Liver (tissue), 7 donors: ENCODE measurements at regions not wholly inside any gene's neighbourhood (a gene's known extent, or its start where the extent isn't known, plus 50 kb on each side); places are given as distances from the start of the nearest gene placed in this dataset.

Experiments used
- DNase-seq: peaks from one replicate; pipeline ENCODE4 v3.0.0-alpha.2; 2017; ENCODE audit warnings: low spot score
- H3K27ac ChIP-seq, 2 donors: one replicate each; pipeline ENCODE4 v1.7.0; 2013; ENCODE audit warnings: inconsistent platforms in 2 of 2, low read length in 2 of 2, control low read depth in 1 of 2, low read depth in 1 of 2, mild to moderate bottlenecking in 1 of 2
- H3K27me3 ChIP-seq, 4 donors: one replicate each; pipeline versions ENCODE4 v1.6.1 to v1.7.0; 2013; ENCODE audit warnings: low read length in 3 of 4, inconsistent platforms in 1 of 4, mild to moderate bottlenecking in 1 of 4, moderate library complexity in 1 of 4; ENCODE audit not compliant: control insufficient read depth in 4 of 4, insufficient read depth in 4 of 4
- H3K36me3 ChIP-seq, 4 donors: one replicate each; pipeline versions ENCODE4 v1.6.1 to v1.7.0; 2013; ENCODE audit warnings: low read length in 3 of 4, mild to moderate bottlenecking in 3 of 4, low read depth in 1 of 4, moderate library complexity in 1 of 4; ENCODE audit not compliant: control insufficient read depth in 4 of 4, insufficient read depth in 3 of 4
- H3K4me1 ChIP-seq, 4 donors: one replicate each; pipeline versions ENCODE4 v1.6.1 to v1.7.0; 2013; ENCODE audit warnings: low read length in 3 of 4, mild to moderate bottlenecking in 3 of 4, moderate library complexity in 1 of 4; ENCODE audit not compliant: control insufficient read depth in 4 of 4, insufficient read depth in 4 of 4
- H3K4me3 ChIP-seq, 3 donors: one replicate each; pipeline versions ENCODE4 v1.6.1 to v1.7.0; 2013; ENCODE audit warnings: low read length in 3 of 3, control low read depth in 1 of 3, low read depth in 1 of 3, mild to moderate bottlenecking in 1 of 3
- H3K9ac ChIP-seq, 2 donors: one replicate each; pipeline ENCODE4 v1.7.0; 2013; ENCODE audit warnings: low read length in 2 of 2, mild to moderate bottlenecking in 2 of 2, moderate library complexity in 2 of 2, control low read depth in 1 of 2, low read depth in 1 of 2
- H3K9me3 ChIP-seq, 4 donors: one replicate each; pipeline versions ENCODE4 v1.6.1 to v1.7.0; 2013; ENCODE audit warnings: low read length in 3 of 4; ENCODE audit not compliant: control insufficient read depth in 4 of 4
- ATF3 ChIP-seq: IDR thresholded peaks from 2 replicates; pipeline ENCODE4 v1.6.1; 2016; ENCODE audit warnings: antibody characterized with exemption
- FOXA1 ChIP-seq: IDR thresholded peaks from 2 replicates; pipeline ENCODE4 v1.6.1; 2016; ENCODE audit warnings: antibody characterized with exemption
- HNF4A ChIP-seq, 2 donors: conservative IDR thresholded peaks; 2 replicates each; pipeline ENCODE4 v1.6.1; 2016; ENCODE audit warnings: antibody characterized with exemption in 2 of 2, mild to moderate bottlenecking in 2 of 2
- RAD21 ChIP-seq, 2 donors: IDR thresholded peaks; 2 replicates each; pipeline ENCODE4 v1.6.1; 2016; ENCODE audit warnings: antibody characterized with exemption in 2 of 2, mild to moderate bottlenecking in 2 of 2
- TAF1 ChIP-seq: conservative IDR thresholded peaks from 2 replicates; pipeline ENCODE4 v1.6.1; 2016; ENCODE audit warnings: antibody characterized with exemption, mild to moderate bottlenecking
- YY1 ChIP-seq: IDR thresholded peaks from 2 replicates; pipeline ENCODE4 v1.6.1; 2016; ENCODE audit warnings: antibody characterized with exemption, mild to moderate bottlenecking
- ZBTB33 ChIP-seq: IDR thresholded peaks from 2 replicates; pipeline ENCODE4 v1.6.1; 2016; ENCODE audit warnings: antibody characterized with exemption
- whole genome bisulfite sequencing: extraction: QIAGEN DNeasy Blood & Tissue Kit; methylation state at CpG from one replicate; pipeline ENCODE4 v1.1.7; 2013; 5-methylcytosine and 5-hydroxymethylcytosine counted together
- TF ChIP-seq, protein P1 (sequence below): IDR thresholded peaks from 2 replicates; pipeline ENCODE4 v1.6.1; 2016; ENCODE audit warnings: antibody characterized with exemption, mild to moderate bottlenecking
- donor health status: healthy.
- donor health status: healthy.
- donor health status: healthy.
- donor health status: healthy.

GRCh38 chr22:47333625-47334024 lies 571.2 kb downstream of the TBC1D22A start (continued):
- TF ChIP-seq, protein P1, sequence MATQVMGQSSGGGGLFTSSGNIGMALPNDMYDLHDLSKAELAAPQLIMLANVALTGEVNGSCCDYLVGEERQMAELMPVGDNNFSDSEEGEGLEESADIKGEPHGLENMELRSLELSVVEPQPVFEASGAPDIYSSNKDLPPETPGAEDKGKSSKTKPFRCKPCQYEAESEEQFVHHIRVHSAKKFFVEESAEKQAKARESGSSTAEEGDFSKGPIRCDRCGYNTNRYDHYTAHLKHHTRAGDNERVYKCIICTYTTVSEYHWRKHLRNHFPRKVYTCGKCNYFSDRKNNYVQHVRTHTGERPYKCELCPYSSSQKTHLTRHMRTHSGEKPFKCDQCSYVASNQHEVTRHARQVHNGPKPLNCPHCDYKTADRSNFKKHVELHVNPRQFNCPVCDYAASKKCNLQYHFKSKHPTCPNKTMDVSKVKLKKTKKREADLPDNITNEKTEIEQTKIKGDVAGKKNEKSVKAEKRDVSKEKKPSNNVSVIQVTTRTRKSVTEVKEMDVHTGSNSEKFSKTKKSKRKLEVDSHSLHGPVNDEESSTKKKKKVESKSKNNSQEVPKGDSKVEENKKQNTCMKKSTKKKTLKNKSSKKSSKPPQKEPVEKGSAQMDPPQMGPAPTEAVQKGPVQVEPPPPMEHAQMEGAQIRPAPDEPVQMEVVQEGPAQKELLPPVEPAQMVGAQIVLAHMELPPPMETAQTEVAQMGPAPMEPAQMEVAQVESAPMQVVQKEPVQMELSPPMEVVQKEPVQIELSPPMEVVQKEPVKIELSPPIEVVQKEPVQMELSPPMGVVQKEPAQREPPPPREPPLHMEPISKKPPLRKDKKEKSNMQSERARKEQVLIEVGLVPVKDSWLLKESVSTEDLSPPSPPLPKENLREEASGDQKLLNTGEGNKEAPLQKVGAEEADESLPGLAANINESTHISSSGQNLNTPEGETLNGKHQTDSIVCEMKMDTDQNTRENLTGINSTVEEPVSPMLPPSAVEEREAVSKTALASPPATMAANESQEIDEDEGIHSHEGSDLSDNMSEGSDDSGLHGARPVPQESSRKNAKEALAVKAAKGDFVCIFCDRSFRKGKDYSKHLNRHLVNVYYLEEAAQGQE = no peak

GRCh38 chr22:47332246-47332980 lies 570.0 kb downstream of the TBC1D22A start:
- Histone ChIP-seq H3K36me3 (no peaks in the 10 kb centered on the region), H3K27ac (no peak overlapping the region), H3K9me3 (no peaks in the 10 kb centered on the region), H3K27me3 (peaks cover 0 to 6% (median 0%) of the 10 kb centered on the region in 4 donors), H3K4me1 (no peaks in the 10 kb centered on the region), H3K9ac (no peak overlapping the region), H3K4me3 (no peak overlapping the region)
- no peak for TF ChIP-seq TAF1
- WGBS = 84% methylated on average over 14 of the region's 14 CpGs
- DNase-seq = no peak

DNA sequence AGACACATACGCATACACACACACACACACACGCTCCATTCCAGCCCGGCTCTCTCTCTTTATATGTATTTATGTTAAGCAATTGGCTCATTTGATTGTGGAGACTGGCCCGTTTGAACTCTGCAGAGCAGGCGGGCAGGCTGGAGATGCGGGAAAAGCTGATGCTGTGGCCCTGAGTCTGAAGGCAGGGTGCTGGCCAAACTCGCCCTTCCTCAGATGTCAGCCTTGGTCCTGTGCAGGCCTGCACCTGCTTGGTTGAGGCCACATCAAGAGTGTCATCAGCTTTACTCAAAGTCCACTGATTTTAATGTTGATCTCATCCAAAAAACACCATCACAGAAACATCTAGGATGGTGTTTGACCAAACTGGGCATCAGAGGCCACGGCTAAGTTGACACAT lies 569.3 kb downstream of the TBC1D22A start:
- no peak overlapping the region for H3K27ac ChIP-seq
- no peaks in the 10 kb centered on the region for H3K36me3 ChIP-seq
- H3K27me3 ChIP-seq = peaks cover 0 to 6% (median 0%) of the 10 kb centered on the region in 4 donors
- no peaks in the 10 kb centered on the region for H3K4me1 ChIP-seq
- TF ChIP-seq ZBTB33 (no peak), RAD21 (IDR thresholded peaks at IDR 0.05) (no peak), ATF3 (no peak), HNF4A (conservative IDR thresholded peaks at IDR 0.05) (no peak), FOXA1 (no peak), YY1 (no peak)
- no peak for DNase-seq
- no peak overlapping the region for H3K9ac ChIP-seq
- H3K9me3 ChIP-seq = no peaks in the 10 kb centered on the region
- H3K4me3 ChIP-seq = no peak overlapping the region
- 85% methylated on average over 8 of the region's 8 CpGs for WGBS
